ENCODE measurements at regions not wholly inside any gene's neighbourhood (a gene's known extent, or its start where the extent isn't known, plus 50 kb on each side); places are given as distances from the start of the nearest gene placed in this dataset.

DNA sequence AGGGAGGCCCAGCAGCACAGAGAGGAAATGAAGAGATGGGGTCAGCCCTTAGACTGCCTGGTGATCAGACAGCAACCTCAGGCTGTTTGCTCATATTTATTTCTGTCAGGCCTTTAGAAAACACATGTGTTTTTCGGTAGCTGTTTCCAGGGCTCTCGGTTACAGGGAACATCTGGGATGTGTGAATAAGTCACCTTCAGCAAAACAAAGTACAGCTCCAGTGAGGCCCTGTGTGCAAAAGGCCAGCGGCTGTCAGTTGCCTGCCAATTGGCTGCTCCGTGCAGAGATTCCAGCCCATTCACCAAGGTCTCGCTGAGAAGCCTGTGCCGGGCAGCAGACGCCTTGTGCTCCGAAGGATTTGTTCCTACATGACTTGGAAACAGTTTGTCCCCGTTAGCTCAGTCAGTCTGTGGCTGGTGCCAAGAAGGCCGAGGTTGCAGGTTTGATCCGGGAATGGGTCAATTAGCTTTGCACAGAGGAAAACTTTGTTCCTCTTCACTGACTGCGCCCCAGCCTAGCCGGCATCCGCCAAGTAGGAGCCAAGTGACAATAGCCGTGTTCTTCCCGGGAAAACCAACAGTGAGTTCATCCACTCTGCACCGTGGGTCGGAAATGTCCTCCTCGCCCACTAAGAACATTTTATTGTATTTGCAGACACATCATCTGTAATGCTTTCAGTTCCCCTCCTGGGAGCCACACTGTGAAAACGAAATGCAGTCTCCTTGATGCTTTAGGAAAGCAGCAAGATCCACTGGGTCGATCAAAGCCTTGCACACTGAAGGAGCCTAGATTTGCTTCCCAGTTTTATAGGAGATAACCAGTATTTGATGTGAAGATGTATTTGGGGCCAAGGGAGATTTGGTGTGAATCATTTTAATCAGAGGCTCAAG lies 315.4 kb upstream of the CDYL start:
- TF ChIP-seq, protein P1, sequence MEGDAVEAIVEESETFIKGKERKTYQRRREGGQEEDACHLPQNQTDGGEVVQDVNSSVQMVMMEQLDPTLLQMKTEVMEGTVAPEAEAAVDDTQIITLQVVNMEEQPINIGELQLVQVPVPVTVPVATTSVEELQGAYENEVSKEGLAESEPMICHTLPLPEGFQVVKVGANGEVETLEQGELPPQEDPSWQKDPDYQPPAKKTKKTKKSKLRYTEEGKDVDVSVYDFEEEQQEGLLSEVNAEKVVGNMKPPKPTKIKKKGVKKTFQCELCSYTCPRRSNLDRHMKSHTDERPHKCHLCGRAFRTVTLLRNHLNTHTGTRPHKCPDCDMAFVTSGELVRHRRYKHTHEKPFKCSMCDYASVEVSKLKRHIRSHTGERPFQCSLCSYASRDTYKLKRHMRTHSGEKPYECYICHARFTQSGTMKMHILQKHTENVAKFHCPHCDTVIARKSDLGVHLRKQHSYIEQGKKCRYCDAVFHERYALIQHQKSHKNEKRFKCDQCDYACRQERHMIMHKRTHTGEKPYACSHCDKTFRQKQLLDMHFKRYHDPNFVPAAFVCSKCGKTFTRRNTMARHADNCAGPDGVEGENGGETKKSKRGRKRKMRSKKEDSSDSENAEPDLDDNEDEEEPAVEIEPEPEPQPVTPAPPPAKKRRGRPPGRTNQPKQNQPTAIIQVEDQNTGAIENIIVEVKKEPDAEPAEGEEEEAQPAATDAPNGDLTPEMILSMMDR (IDR thresholded peaks at IDR 0.05; ENCODE audit: low read depth, low read length): no peak
- TF ChIP-seq, protein P2, sequence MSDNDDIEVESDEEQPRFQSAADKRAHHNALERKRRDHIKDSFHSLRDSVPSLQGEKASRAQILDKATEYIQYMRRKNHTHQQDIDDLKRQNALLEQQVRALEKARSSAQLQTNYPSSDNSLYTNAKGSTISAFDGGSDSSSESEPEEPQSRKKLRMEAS (IDR thresholded peaks at IDR 0.05; ENCODE audit: low read depth, low read length): no peak
- no peak for TF ChIP-seq POLR2A (IDR thresholded peaks at IDR 0.05; ENCODE audit: extremely low read depth, insufficient read length)
- TF ChIP-seq MYC (IDR thresholded peaks at IDR 0.05; ENCODE audit: low read depth, low read length): no peak
